Embryonic facial prominence (tissue), 1 donor: ENCODE measurements at regions not wholly inside any gene's neighbourhood (a gene's known extent, or its start where the extent isn't known, plus 50 kb on each side); places are given as distances from the start of the nearest gene placed in this dataset.

Source experiments
- DNase-seq: peaks from one replicate; pipeline ENCODE4 v3.0.0-alpha.2; 2016; ENCODE audit errors: extremely low spot score

GRCh38 chr2:183284606-183285005, 160.4 kb downstream of the NUP35 start:
- DNase-seq: no peak

- DNase-seq: no peak
Observed at GRCh38 chr2:183291436-183291835, 167.2 kb downstream of the NUP35 start.

- DNase-seq: no peak
Observed at GRCh38 chr2:183292028-183292427, 167.8 kb downstream of the NUP35 start.

GRCh38 chr2:183339311-183339710, 215.1 kb downstream of the NUP35 start:
- DNase-seq: no peak

- DNase-seq: no peak
Observed at GRCh38 chr2:183341057-183341456, 216.8 kb downstream of the NUP35 start.

- DNase-seq: no peak
Observed at GRCh38 chr2:183347969-183348368, 223.7 kb downstream of the NUP35 start.

GRCh38 chr2:183348492-183348891, 224.2 kb downstream of the NUP35 start:
- DNase-seq: no peak

GRCh38 chr2:183349091-183349490, 224.8 kb downstream of the NUP35 start:
- DNase-seq: no peak

- DNase-seq: no peak
Observed at GRCh38 chr2:183359867-183360266, 235.6 kb downstream of the NUP35 start.

GRCh38 chr2:183371545-183371944, 247.3 kb downstream of the NUP35 start:
- no peak for DNase-seq

GRCh38 chr2:183375821-183376220, 251.6 kb downstream of the NUP35 start:
- DNase-seq: no peak

- no peak for DNase-seq
Observed at GRCh38 chr2:183383854-183384253, 259.6 kb downstream of the NUP35 start.

- DNase-seq: no peak
Observed at GRCh38 chr2:183389546-183390080, 265.4 kb downstream of the NUP35 start.

- DNase-seq: no peak
Observed at GRCh38 chr2:183390109-183390508, 265.9 kb downstream of the NUP35 start.

- DNase-seq: no peak
Observed at GRCh38 chr2:183404392-183404791, 280.1 kb downstream of the NUP35 start.

GRCh38 chr2:183408562-183408961, 284.3 kb downstream of the NUP35 start:
- DNase-seq: no peak

GRCh38 chr2:183409662-183410061, 285.4 kb downstream of the NUP35 start:
- no peak for DNase-seq

- DNase-seq: no peak
Observed at GRCh38 chr2:183416753-183417152, 292.5 kb downstream of the NUP35 start.

GRCh38 chr2:183426825-183427224, 302.6 kb downstream of the NUP35 start:
- DNase-seq: no peak

- DNase-seq: no peak
Observed at GRCh38 chr2:183427558-183427957, 303.3 kb downstream of the NUP35 start.

GRCh38 chr2:183428881-183429280, 304.6 kb downstream of the NUP35 start:
- no peak for DNase-seq

- DNase-seq: no peak
Observed at GRCh38 chr2:183438541-183438940, 314.3 kb downstream of the NUP35 start.

GRCh38 chr2:183455056-183455455, 330.8 kb downstream of the NUP35 start:
- no peak for DNase-seq

- no peak for DNase-seq
Observed at GRCh38 chr2:183456177-183456576, 331.9 kb downstream of the NUP35 start.
